ENCODE measurements at regions not wholly inside any gene's neighbourhood (a gene's known extent, or its start where the extent isn't known, plus 50 kb on each side); places are given as distances from the start of the nearest gene placed in this dataset.

- Histone ChIP-seq H3K27me3 (no peaks in the 10 kb centered on the region), H3K4me2 (no peak overlapping the region), H3K9me3 (ENCODE audit: low read depth) (no peaks in the 10 kb centered on the region), H2AFZ (no peak overlapping the region), H3K36me3 (replicated peaks; ENCODE audit: insufficient read depth, low read depth) (no peaks in the 10 kb centered on the region), H3K27ac (no peak overlapping the region), H3K79me2 (no peaks in the 10 kb centered on the region), H3K4me1 (ENCODE audit: insufficient read depth) (no peaks in the 10 kb centered on the region), H3K9me2 (replicated peaks; ENCODE audit: insufficient read depth) (no peaks in the 10 kb centered on the region), H4K20me1 (ENCODE audit: insufficient read depth, poor library complexity, severe bottlenecking) (no peaks in the 10 kb centered on the region), H3K4me3 (no peak overlapping the region)
- WGBS (ENCODE audit: low lambda C conversion rate, missing lambda C conversion rate): 67% methylated on average over 3 of the region's 3 CpGs
- TF ChIP-seq EZH2phosphoT487 (IDR thresholded peaks at IDR 0.05; ENCODE audit: low read depth, severe bottlenecking, unreplicated experiment): no peak
- no peak for TF ChIP-seq CTCF (IDR thresholded peaks at IDR 0.05; ENCODE audit: poor library complexity)
- TF ChIP-seq EZH2 (IDR thresholded peaks at IDR 0.05; ENCODE audit: borderline replicate concordance): no peak
- no peak for DNase-seq (ENCODE audit: low spot score)
Observed at GRCh38 chr4:130238121-130238520, 1142.2 kb downstream of the C4orf33 start.

GRCh38 chr4:130249002-130249401 lies 1153.0 kb downstream of the C4orf33 start:
- Histone ChIP-seq H3K4me3 (no peak overlapping the region), H4K20me1 (ENCODE audit: insufficient read depth, poor library complexity, severe bottlenecking) (no peaks in the 10 kb centered on the region), H3K9me2 (replicated peaks; ENCODE audit: insufficient read depth) (no peaks in the 10 kb centered on the region), H3K9me3 (ENCODE audit: low read depth) (no peaks in the 10 kb centered on the region), H3K4me2 (no peak overlapping the region), H3K27me3 (no peaks in the 10 kb centered on the region), H3K4me1 (ENCODE audit: insufficient read depth) (no peaks in the 10 kb centered on the region), H3K79me2 (no peaks in the 10 kb centered on the region), H2AFZ (no peak overlapping the region), H3K36me3 (replicated peaks; ENCODE audit: insufficient read depth, low read depth) (no peaks in the 10 kb centered on the region), H3K27ac (no peak overlapping the region)
- 14% methylated on average over 1 of the region's 1 CpG for WGBS (ENCODE audit: low lambda C conversion rate, missing lambda C conversion rate)
- no peak for TF ChIP-seq EZH2 (IDR thresholded peaks at IDR 0.05; ENCODE audit: borderline replicate concordance)
- TF ChIP-seq CTCF (IDR thresholded peaks at IDR 0.05; ENCODE audit: poor library complexity): no peak
- TF ChIP-seq EZH2phosphoT487 (IDR thresholded peaks at IDR 0.05; ENCODE audit: low read depth, severe bottlenecking, unreplicated experiment): no peak
- no peak for DNase-seq (ENCODE audit: low spot score)

- Histone ChIP-seq H3K27me3 (no peaks in the 10 kb centered on the region), H4K20me1 (ENCODE audit: insufficient read depth, poor library complexity, severe bottlenecking) (no peaks in the 10 kb centered on the region), H3K9me3 (ENCODE audit: low read depth) (no peaks in the 10 kb centered on the region), H3K36me3 (replicated peaks; ENCODE audit: insufficient read depth, low read depth) (no peaks in the 10 kb centered on the region), H3K27ac (no peak overlapping the region), H3K4me3 (no peak overlapping the region), H3K9me2 (replicated peaks; ENCODE audit: insufficient read depth) (no peaks in the 10 kb centered on the region), H3K4me1 (ENCODE audit: insufficient read depth) (no peaks in the 10 kb centered on the region), H3K4me2 (no peak overlapping the region), H3K79me2 (no peaks in the 10 kb centered on the region), H2AFZ (no peak overlapping the region)
- WGBS (ENCODE audit: low lambda C conversion rate, missing lambda C conversion rate): 71% methylated on average over 2 of the region's 2 CpGs
- TF ChIP-seq EZH2 (IDR thresholded peaks at IDR 0.05; ENCODE audit: borderline replicate concordance): no peak
- TF ChIP-seq EZH2phosphoT487 (IDR thresholded peaks at IDR 0.05; ENCODE audit: low read depth, severe bottlenecking, unreplicated experiment): no peak
- no peak for TF ChIP-seq CTCF (IDR thresholded peaks at IDR 0.05; ENCODE audit: poor library complexity)
- DNase-seq (ENCODE audit: low spot score): no peak
Observed at GRCh38 chr4:130257271-130257670, 1161.3 kb downstream of the C4orf33 start.

GRCh38 chr4:130266814-130267213 lies 1170.9 kb downstream of the C4orf33 start:
- DNase-seq (ENCODE audit: low spot score): no peak
- no peak overlapping the region for H3K27ac ChIP-seq
- H3K27me3 ChIP-seq: no peaks in the 10 kb centered on the region
- no peaks in the 10 kb centered on the region for H3K4me1 ChIP-seq (ENCODE audit: insufficient read depth)
- H3K9me3 ChIP-seq (ENCODE audit: low read depth): no peaks in the 10 kb centered on the region
- WGBS (ENCODE audit: low lambda C conversion rate, missing lambda C conversion rate): 80% methylated on average over 2 of the region's 2 CpGs
- no peak for TF ChIP-seq EZH2 (IDR thresholded peaks at IDR 0.05; ENCODE audit: borderline replicate concordance)
- TF ChIP-seq EZH2phosphoT487 (IDR thresholded peaks at IDR 0.05; ENCODE audit: low read depth, severe bottlenecking, unreplicated experiment): no peak
- no peak for TF ChIP-seq CTCF (IDR thresholded peaks at IDR 0.05; ENCODE audit: poor library complexity)
- H4K20me1 ChIP-seq (ENCODE audit: insufficient read depth, poor library complexity, severe bottlenecking): no peaks in the 10 kb centered on the region
- H3K79me2 ChIP-seq: no peaks in the 10 kb centered on the region
- no peak overlapping the region for H2AFZ ChIP-seq
- no peak overlapping the region for H3K4me3 ChIP-seq
- no peaks in the 10 kb centered on the region for H3K36me3 ChIP-seq (replicated peaks; ENCODE audit: insufficient read depth, low read depth)
- no peaks in the 10 kb centered on the region for H3K9me2 ChIP-seq (replicated peaks; ENCODE audit: insufficient read depth)
- H3K4me2 ChIP-seq: no peak overlapping the region

Data from hepatocyte (in vitro differentiated cells).